ENCODE measurements at regions not wholly inside any gene's neighbourhood (a gene's known extent, or its start where the extent isn't known, plus 50 kb on each side); places are given as distances from the start of the nearest gene placed in this dataset.

DNA sequence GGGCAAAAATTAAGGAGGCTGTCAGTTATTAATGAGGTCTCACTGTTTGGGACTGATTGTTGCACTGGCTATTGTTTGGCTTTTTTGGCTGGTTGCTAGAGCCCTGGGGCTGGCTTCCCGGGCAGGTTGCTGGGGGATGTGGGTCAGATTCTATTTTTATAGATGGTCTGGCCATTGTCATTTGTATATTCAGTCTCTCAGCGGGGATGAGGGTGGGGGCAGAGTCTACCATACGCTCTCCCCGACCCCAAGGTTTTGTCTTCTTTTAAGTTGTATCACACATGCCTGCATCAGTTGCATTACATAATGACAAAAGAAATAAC, 84.3 kb upstream of the GRB10 start:
- TF ChIP-seq, protein P1, sequence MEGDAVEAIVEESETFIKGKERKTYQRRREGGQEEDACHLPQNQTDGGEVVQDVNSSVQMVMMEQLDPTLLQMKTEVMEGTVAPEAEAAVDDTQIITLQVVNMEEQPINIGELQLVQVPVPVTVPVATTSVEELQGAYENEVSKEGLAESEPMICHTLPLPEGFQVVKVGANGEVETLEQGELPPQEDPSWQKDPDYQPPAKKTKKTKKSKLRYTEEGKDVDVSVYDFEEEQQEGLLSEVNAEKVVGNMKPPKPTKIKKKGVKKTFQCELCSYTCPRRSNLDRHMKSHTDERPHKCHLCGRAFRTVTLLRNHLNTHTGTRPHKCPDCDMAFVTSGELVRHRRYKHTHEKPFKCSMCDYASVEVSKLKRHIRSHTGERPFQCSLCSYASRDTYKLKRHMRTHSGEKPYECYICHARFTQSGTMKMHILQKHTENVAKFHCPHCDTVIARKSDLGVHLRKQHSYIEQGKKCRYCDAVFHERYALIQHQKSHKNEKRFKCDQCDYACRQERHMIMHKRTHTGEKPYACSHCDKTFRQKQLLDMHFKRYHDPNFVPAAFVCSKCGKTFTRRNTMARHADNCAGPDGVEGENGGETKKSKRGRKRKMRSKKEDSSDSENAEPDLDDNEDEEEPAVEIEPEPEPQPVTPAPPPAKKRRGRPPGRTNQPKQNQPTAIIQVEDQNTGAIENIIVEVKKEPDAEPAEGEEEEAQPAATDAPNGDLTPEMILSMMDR (conservative IDR thresholded peaks at IDR 0.05 in 1 of 2, IDR thresholded peaks at IDR 0.05 in 1 of 2; ENCODE audit: low read depth in 1 of 2, low read length in 2 of 2) = no peak
- no peak for TF ChIP-seq EZH2 (IDR thresholded peaks at IDR 0.05; ENCODE audit: low read length, missing control alignments)
- H3K27ac ChIP-seq (ENCODE audit: insufficient read depth, low read length) = no peak overlapping the region

DNA sequence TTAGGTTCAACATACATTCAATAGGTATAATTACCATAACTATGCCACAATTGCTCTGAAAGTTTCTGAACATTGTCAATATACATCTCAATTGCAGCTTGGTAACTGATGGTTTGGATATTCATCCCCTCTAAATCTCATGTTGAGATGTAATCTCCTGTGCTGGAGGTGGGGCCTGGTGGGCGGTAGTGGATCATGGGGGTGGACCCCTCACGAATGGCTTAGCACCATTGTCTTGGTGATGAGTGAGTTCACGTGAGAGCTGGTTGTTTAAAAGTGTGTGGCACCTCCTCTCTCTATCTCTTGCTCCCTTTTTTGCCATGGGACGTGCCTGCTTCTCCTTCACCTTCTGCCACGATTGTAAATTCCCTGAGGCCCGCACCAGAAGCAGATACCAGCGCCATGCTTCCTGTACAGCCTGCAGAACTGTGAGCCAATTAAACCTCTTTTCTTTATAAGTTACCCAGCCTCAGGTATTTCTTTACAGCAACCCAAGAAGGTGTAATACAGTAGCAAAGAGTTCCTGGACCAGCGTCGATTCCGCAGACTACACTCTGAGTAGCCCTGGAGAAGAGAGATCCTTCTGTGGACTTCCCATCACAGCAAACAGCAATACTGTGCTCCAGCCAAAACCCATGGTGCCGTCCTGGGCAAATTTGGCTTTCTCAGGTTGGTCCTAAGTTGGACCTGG, 83.8 kb upstream of the GRB10 start:
- no peak for TF ChIP-seq EZH2 (IDR thresholded peaks at IDR 0.05; ENCODE audit: low read length, missing control alignments)
- Histone ChIP-seq H2AFZ (ENCODE audit: low read length) (no peak overlapping the region), H4K20me1 (ENCODE audit: control insufficient read depth, extremely low read depth, insufficient read depth, low read length) (no peaks in the 10 kb centered on the region), H3K36me3 (ENCODE audit: control insufficient read depth, insufficient read depth, low read length) (no peaks in the 10 kb centered on the region), H3K27ac (ENCODE audit: insufficient read depth, low read length) (no peak overlapping the region), H3K27me3 (ENCODE audit: control insufficient read depth, insufficient read depth, low read length) (no peaks in the 10 kb centered on the region), H3K4me1 (ENCODE audit: control insufficient read depth, extremely low read depth, insufficient read depth, low read length) (peaks cover 4% of the 10 kb centered on the region), H3K9ac (ENCODE audit: insufficient read depth, low read length) (no peak overlapping the region), H3K9me3 (ENCODE audit: control insufficient read depth, insufficient read depth, low read depth, low read length) (no peaks in the 10 kb centered on the region), H3K79me2 (ENCODE audit: control insufficient read depth, insufficient read depth, low read length) (no peaks in the 10 kb centered on the region), H3K4me3 (replicated peaks in 1 of 4; ENCODE audit: control extremely low read depth in 1 of 4, insufficient read depth in 1 of 4, low read depth in 3 of 4, low read length in 4 of 4) (no peak overlapping the region), H3K4me2 (ENCODE audit: extremely low read depth, insufficient read depth, low read length) (no peak overlapping the region)
- no peak for DNase-seq (ENCODE audit: low read depth in 2 of 2)

More for the DNA sequence above, 84.3 kb upstream of the GRB10 start:
- H3K36me3 ChIP-seq (ENCODE audit: control insufficient read depth, insufficient read depth, low read length) = no peaks in the 10 kb centered on the region
- no peak overlapping the region for H3K4me3 ChIP-seq (replicated peaks in 1 of 4; ENCODE audit: control extremely low read depth in 1 of 4, insufficient read depth in 1 of 4, low read depth in 3 of 4, low read length in 4 of 4)
- no peak for DNase-seq (ENCODE audit: low read depth in 2 of 2)
- H4K20me1 ChIP-seq (ENCODE audit: control insufficient read depth, extremely low read depth, insufficient read depth, low read length) = no peaks in the 10 kb centered on the region
- H3K9me3 ChIP-seq (ENCODE audit: control insufficient read depth, insufficient read depth, low read depth, low read length) = no peaks in the 10 kb centered on the region
- H3K4me2 ChIP-seq (ENCODE audit: extremely low read depth, insufficient read depth, low read length) = no peak overlapping the region
- no peak overlapping the region for H3K9ac ChIP-seq (ENCODE audit: insufficient read depth, low read length)
- H3K27me3 ChIP-seq (ENCODE audit: control insufficient read depth, insufficient read depth, low read length) = no peaks in the 10 kb centered on the region
- peaks cover 4% of the 10 kb centered on the region for H3K4me1 ChIP-seq (ENCODE audit: control insufficient read depth, extremely low read depth, insufficient read depth, low read length)
- no peaks in the 10 kb centered on the region for H3K79me2 ChIP-seq (ENCODE audit: control insufficient read depth, insufficient read depth, low read length)
- H2AFZ ChIP-seq (ENCODE audit: low read length) = no peak overlapping the region

DNA sequence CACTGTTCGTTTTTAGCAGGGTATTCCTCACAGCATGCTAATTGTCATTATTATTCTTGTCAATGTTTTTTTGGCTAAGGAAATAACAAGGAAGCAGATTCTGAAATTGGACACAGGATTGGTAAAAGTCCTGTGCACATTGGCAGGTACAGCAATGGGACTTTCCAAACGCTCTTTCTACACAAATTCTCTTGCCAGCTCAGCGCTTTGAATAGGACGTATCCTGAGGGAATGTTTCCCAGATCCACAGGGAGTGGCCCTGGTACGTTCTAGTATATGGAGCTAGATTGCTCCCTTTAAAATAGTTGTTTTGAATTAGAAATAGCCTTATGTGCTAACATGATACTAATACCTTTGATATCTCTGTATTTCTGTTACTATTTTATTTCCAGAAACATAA, 82.8 kb upstream of the GRB10 start:
- Histone ChIP-seq H3K4me3 (replicated peaks in 1 of 4; ENCODE audit: control extremely low read depth in 1 of 4, insufficient read depth in 1 of 4, low read depth in 3 of 4, low read length in 4 of 4) (no peak overlapping the region), H3K9me3 (ENCODE audit: control insufficient read depth, insufficient read depth, low read depth, low read length) (no peaks in the 10 kb centered on the region), H3K9ac (ENCODE audit: insufficient read depth, low read length) (no peak overlapping the region), H3K4me1 (ENCODE audit: control insufficient read depth, extremely low read depth, insufficient read depth, low read length) (peaks cover 4% of the 10 kb centered on the region), H4K20me1 (ENCODE audit: control insufficient read depth, extremely low read depth, insufficient read depth, low read length) (no peaks in the 10 kb centered on the region), H2AFZ (ENCODE audit: low read length) (no peak overlapping the region), H3K4me2 (ENCODE audit: extremely low read depth, insufficient read depth, low read length) (no peak overlapping the region), H3K36me3 (ENCODE audit: control insufficient read depth, insufficient read depth, low read length) (no peaks in the 10 kb centered on the region), H3K27ac (ENCODE audit: insufficient read depth, low read length) (no peak overlapping the region), H3K27me3 (ENCODE audit: control insufficient read depth, insufficient read depth, low read length) (no peaks in the 10 kb centered on the region), H3K79me2 (ENCODE audit: control insufficient read depth, insufficient read depth, low read length) (no peaks in the 10 kb centered on the region)
- no peak for DNase-seq (ENCODE audit: low read depth in 2 of 2)
- no peak for TF ChIP-seq EZH2 (IDR thresholded peaks at IDR 0.05; ENCODE audit: low read length, missing control alignments)
- TF ChIP-seq, protein P1 (conservative IDR thresholded peaks at IDR 0.05 in 1 of 2, IDR thresholded peaks at IDR 0.05 in 1 of 2; ENCODE audit: low read depth in 1 of 2, low read length in 2 of 2) = no peak

Measured in fibroblast of lung (primary cell).